Peyer's patch (tissue), 4 donors: ENCODE measurements at regions not wholly inside any gene's neighbourhood (a gene's known extent, or its start where the extent isn't known, plus 50 kb on each side); places are given as distances from the start of the nearest gene placed in this dataset.

Experiments used
- CTCF ChIP-seq, 6 experiments: fragments of 450-650 bp in 4 of 6; fragments of 200-600 bp in 2 of 6; sonication (generic) in 1 of 6; IDR thresholded peaks; one replicate each; pipeline ENCODE4 v1.5.1; 2017 to 2019; ENCODE audit warnings: antibody characterized with exemption in 6 of 6, mild to moderate bottlenecking in 3 of 6, moderate library complexity in 1 of 6
- POLR2A ChIP-seq, 2 donors: fragments of 450-650 bp; IDR thresholded peaks; one replicate each; pipeline ENCODE4 v1.5.1; 2017; ENCODE audit warnings: antibody characterized with exemption in 2 of 2, mild to moderate bottlenecking in 2 of 2, moderate library complexity in 2 of 2

- TF ChIP-seq CTCF (IDR thresholded peaks at IDR 0.05), result no peak
- TF ChIP-seq POLR2A (IDR thresholded peaks at IDR 0.05), result no peak
These were observed 192.5 kb downstream of the NPR3 start for GRCh38 chr5:32903613-32904012.
